Astrocyte (in vitro differentiated cells and primary cell): ENCODE measurements at regions not wholly inside any gene's neighbourhood (a gene's known extent, or its start where the extent isn't known, plus 50 kb on each side); places are given as distances from the start of the nearest gene placed in this dataset.

Source experiments
- DNase-seq: peaks from one replicate; pipeline ENCODE4 v3.0.0-alpha.2; 2010; ENCODE audit warnings: low read depth
- FAIRE-seq: peaks from 2 replicates; lab custom pipeline; 2011; peaks lifted over from hg19 to GRCh38; lab: Jason Lieb, UNC
- H2AFZ ChIP-seq: 2 replicates; pipeline ENCODE4 v1.6.0; 2012; ENCODE audit warnings: low read depth, low read length, inconsistent platforms
- H3K27ac ChIP-seq: 2 replicates; pipeline ENCODE4 v1.5.1; 2011; ENCODE audit warnings: low read depth, low read length, inconsistent platforms
- H3K27me3 ChIP-seq: 2 replicates; pipeline ENCODE4 v1.6.0; 2011; ENCODE audit warnings: low read length, inconsistent platforms; ENCODE audit not compliant: insufficient read depth
- H3K36me3 ChIP-seq: 2 replicates; pipeline ENCODE4 v1.5.1; 2011; ENCODE audit warnings: low read length, inconsistent platforms; ENCODE audit not compliant: insufficient read depth
- H3K4me1 ChIP-seq: 2 replicates; pipeline ENCODE4 v1.5.1; 2011; ENCODE audit warnings: low read length, inconsistent platforms; ENCODE audit not compliant: insufficient read depth
- H3K4me2 ChIP-seq: 2 replicates; pipeline ENCODE4 v1.6.0; 2012; ENCODE audit warnings: low read length, inconsistent platforms
- H3K4me3 ChIP-seq: 2 replicates; pipeline ENCODE4 v1.5.1; 2011; ENCODE audit warnings: low read depth, mild to moderate bottlenecking, low read length, inconsistent platforms; ENCODE audit not compliant: insufficient read depth
- H3K79me2 ChIP-seq: 2 replicates; pipeline ENCODE4 v1.6.0; 2012; ENCODE audit warnings: mild to moderate bottlenecking, low read length, inconsistent platforms; ENCODE audit not compliant: insufficient read depth
- H3K9ac ChIP-seq: 2 replicates; pipeline ENCODE4 v1.6.0; 2012; ENCODE audit warnings: mild to moderate bottlenecking, low read length, inconsistent platforms
- H3K9me3 ChIP-seq: 2 replicates; pipeline ENCODE4 v1.5.1; 2012; ENCODE audit warnings: low read depth, mild to moderate bottlenecking, low read length, inconsistent platforms; ENCODE audit not compliant: insufficient read depth
- H4K20me1 ChIP-seq: 2 replicates; pipeline ENCODE4 v1.6.0; 2012; ENCODE audit warnings: low read length, inconsistent platforms; ENCODE audit not compliant: insufficient read depth
- H3K27ac Mint-ChIP-seq: one replicate; pipeline ENCODE4 v1.8.0; 2021; ENCODE audit warnings: mild to moderate bottlenecking, mixed read lengths; ENCODE audit not compliant: unreplicated experiment
- H3K27me3 Mint-ChIP-seq: one replicate; pipeline ENCODE4 v1.8.0; 2021; ENCODE audit warnings: low read depth, mixed read lengths; ENCODE audit not compliant: unreplicated experiment
- H3K36me3 Mint-ChIP-seq: one replicate; pipeline ENCODE4 v1.8.0; 2021; ENCODE audit warnings: low read depth, mixed read lengths; ENCODE audit not compliant: unreplicated experiment
- H3K4me1 Mint-ChIP-seq: one replicate; pipeline ENCODE4 v1.8.0; 2021; ENCODE audit warnings: low read depth, mixed read lengths; ENCODE audit not compliant: unreplicated experiment
- H3K4me3 Mint-ChIP-seq: one replicate; pipeline ENCODE4 v1.8.0; 2021; ENCODE audit warnings: mild to moderate bottlenecking, moderate library complexity, mixed read lengths; ENCODE audit not compliant: unreplicated experiment
- H3K9me3 Mint-ChIP-seq: one replicate; pipeline ENCODE4 v1.8.0; 2021; ENCODE audit warnings: mild to moderate bottlenecking, mixed read lengths; ENCODE audit not compliant: unreplicated experiment
- CTCF ChIP-seq: IDR thresholded peaks from 2 replicates; pipeline ENCODE4 v1.5.1; 2011; ENCODE audit warnings: low read depth, mild to moderate bottlenecking, inconsistent platforms, low read length, moderate library complexity; ENCODE audit not compliant: insufficient read depth
- EZH2 ChIP-seq: IDR thresholded peaks from 2 replicates; pipeline ENCODE4 v1.6.1; 2012; ENCODE audit warnings: mild to moderate bottlenecking, low read length, inconsistent platforms; ENCODE audit not compliant: insufficient read depth

- Mint-ChIP-seq H3K27me3 (peaks cover 15% of the 10 kb centered on the region), H3K4me3 (no peak overlapping the region), H3K27ac (no peak overlapping the region), H3K4me1 (no peaks in the 10 kb centered on the region), H3K9me3 (peaks cover 2% of the 10 kb centered on the region), H3K36me3 (no peaks in the 10 kb centered on the region)
- H3K4me3 ChIP-seq, result no peak overlapping the region
- no peaks in the 10 kb centered on the region for H3K36me3 ChIP-seq
- TF ChIP-seq EZH2 (no peak), CTCF (no peak)
- no peaks in the 10 kb centered on the region for H4K20me1 ChIP-seq
- peaks cover 12% of the 10 kb centered on the region for H3K9me3 ChIP-seq
- no peaks in the 10 kb centered on the region for H3K79me2 ChIP-seq
- DNase-seq (no peak), FAIRE-seq (no peak)
- no peak overlapping the region for H3K4me2 ChIP-seq
- no peaks in the 10 kb centered on the region for H3K27me3 ChIP-seq
- no peaks in the 10 kb centered on the region for H3K4me1 ChIP-seq
- no peak overlapping the region for H3K9ac ChIP-seq
- no peak overlapping the region for H2AFZ ChIP-seq
- H3K27ac ChIP-seq, result no peak overlapping the region
Observed at GRCh38 chr5:3025392-3025791, 273.9 kb upstream of the IRX2 start.

- Histone ChIP-seq H4K20me1 (no peaks in the 10 kb centered on the region), H3K9ac (no peak overlapping the region), H3K4me3 (no peak overlapping the region), H3K4me1 (no peaks in the 10 kb centered on the region), H3K9me3 (peaks cover 12% of the 10 kb centered on the region), H3K4me2 (no peak overlapping the region), H3K27me3 (no peaks in the 10 kb centered on the region), H3K27ac (no peak overlapping the region), H2AFZ (no peak overlapping the region), H3K79me2 (no peaks in the 10 kb centered on the region), H3K36me3 (no peaks in the 10 kb centered on the region)
- Mint-ChIP-seq H3K4me1 (no peaks in the 10 kb centered on the region), H3K4me3 (no peak overlapping the region), H3K27ac (no peak overlapping the region), H3K36me3 (no peaks in the 10 kb centered on the region), H3K27me3 (peaks cover 10% of the 10 kb centered on the region), H3K9me3 (peaks cover 2% of the 10 kb centered on the region)
- DNase-seq, result no peak
- TF ChIP-seq EZH2 (no peak), CTCF (no peak)
- no peak for FAIRE-seq
Observed at GRCh38 chr5:3024976-3025375, 273.5 kb upstream of the IRX2 start.

GRCh38 chr5:3024554-3024953, 273.1 kb upstream of the IRX2 start:
- FAIRE-seq (no peak), DNase-seq (no peak)

More at GRCh38 chr5:3024554-3024953, 273.1 kb upstream of the IRX2 start:
- H4K20me1 ChIP-seq, result no peaks in the 10 kb centered on the region
- Mint-ChIP-seq H3K4me1 (no peaks in the 10 kb centered on the region), H3K4me3 (no peak overlapping the region), H3K9me3 (peaks cover 2% of the 10 kb centered on the region), H3K36me3 (no peaks in the 10 kb centered on the region), H3K27me3 (peaks cover 10% of the 10 kb centered on the region), H3K27ac (no peak overlapping the region)
- H3K4me1 ChIP-seq, result no peaks in the 10 kb centered on the region
- H3K27ac ChIP-seq, result no peak overlapping the region
- no peak overlapping the region for H3K4me3 ChIP-seq
- H3K27me3 ChIP-seq, result no peaks in the 10 kb centered on the region
- no peak overlapping the region for H3K9ac ChIP-seq
- H2AFZ ChIP-seq, result no peak overlapping the region
- H3K79me2 ChIP-seq, result no peaks in the 10 kb centered on the region
- no peaks in the 10 kb centered on the region for H3K36me3 ChIP-seq
- no peak overlapping the region for H3K4me2 ChIP-seq
- TF ChIP-seq EZH2 (no peak), CTCF (no peak)
- H3K9me3 ChIP-seq, result peaks cover 12% of the 10 kb centered on the region
